Lower leg skin (tissue), 4 donors: ENCODE measurements at regions not wholly inside any gene's neighbourhood (a gene's known extent, or its start where the extent isn't known, plus 50 kb on each side); places are given as distances from the start of the nearest gene placed in this dataset.

Experiments
- DNase-seq, 2 donors: peaks; one replicate each; pipeline ENCODE4 v3.0.0-alpha.2; 2019; ENCODE audit warnings: low spot score in 2 of 2
- H3K4me3 ChIP-seq: fragments of 200-600 bp; sonication (generic); 2 replicates; pipeline ENCODE4 v1.5.1; 2017; ENCODE audit warnings: mild to moderate bottlenecking, low read depth; ENCODE audit not compliant: poor library complexity, severe bottlenecking
- POLR2A ChIP-seq, 2 donors: fragments of 450-650 bp; IDR thresholded peaks; one replicate each; pipeline ENCODE4 v1.6.1; 2016 to 2017; ENCODE audit warnings: antibody characterized with exemption in 2 of 2, mild to moderate bottlenecking in 1 of 2, moderate library complexity in 1 of 2
- WGBS, 2 donors: methylation state at CpG; one replicate each; pipeline ENCODE4 v1.1.5; 2018; 5-methylcytosine and 5-hydroxymethylcytosine counted together
- intact Hi-C: fragments of 100-400 bp; cut with DNase I; formaldehyde crosslinking; loops from one replicate; pipeline ENCODE4 v1.15.0; 2023; ENCODE audit warnings: low total_unique reads
- TF ChIP-seq, protein P1 (sequence below), 3 donors: fragments of 450-650 bp; IDR thresholded peaks; one replicate each; pipeline ENCODE4 v1.5.1; 2016; ENCODE audit warnings: antibody characterized with exemption in 3 of 3, mild to moderate bottlenecking in 3 of 3, moderate library complexity in 2 of 3

DNA sequence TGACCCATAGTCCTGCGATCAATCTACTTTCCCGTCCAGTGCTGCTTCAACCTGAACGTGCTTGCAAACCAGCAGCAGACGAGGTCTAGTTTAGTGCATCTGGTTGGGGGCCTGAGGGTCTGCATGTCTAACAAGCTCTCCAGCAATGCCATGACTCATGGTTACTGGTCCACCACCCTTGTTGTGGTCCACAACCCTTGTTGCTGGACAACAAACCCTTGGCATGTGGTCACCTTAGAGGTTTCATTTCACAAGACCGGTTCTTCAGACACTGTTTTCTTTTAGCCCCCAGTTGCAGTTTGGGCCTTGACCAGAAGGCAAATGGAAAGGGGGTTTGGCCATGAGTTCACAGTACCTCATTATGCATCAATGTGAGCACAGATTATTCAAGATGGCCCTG is 424.8 kb downstream of the QKI start:
- TF ChIP-seq, protein P1, sequence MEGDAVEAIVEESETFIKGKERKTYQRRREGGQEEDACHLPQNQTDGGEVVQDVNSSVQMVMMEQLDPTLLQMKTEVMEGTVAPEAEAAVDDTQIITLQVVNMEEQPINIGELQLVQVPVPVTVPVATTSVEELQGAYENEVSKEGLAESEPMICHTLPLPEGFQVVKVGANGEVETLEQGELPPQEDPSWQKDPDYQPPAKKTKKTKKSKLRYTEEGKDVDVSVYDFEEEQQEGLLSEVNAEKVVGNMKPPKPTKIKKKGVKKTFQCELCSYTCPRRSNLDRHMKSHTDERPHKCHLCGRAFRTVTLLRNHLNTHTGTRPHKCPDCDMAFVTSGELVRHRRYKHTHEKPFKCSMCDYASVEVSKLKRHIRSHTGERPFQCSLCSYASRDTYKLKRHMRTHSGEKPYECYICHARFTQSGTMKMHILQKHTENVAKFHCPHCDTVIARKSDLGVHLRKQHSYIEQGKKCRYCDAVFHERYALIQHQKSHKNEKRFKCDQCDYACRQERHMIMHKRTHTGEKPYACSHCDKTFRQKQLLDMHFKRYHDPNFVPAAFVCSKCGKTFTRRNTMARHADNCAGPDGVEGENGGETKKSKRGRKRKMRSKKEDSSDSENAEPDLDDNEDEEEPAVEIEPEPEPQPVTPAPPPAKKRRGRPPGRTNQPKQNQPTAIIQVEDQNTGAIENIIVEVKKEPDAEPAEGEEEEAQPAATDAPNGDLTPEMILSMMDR (IDR thresholded peaks at IDR 0.05), result no peak
- TF ChIP-seq POLR2A (IDR thresholded peaks at IDR 0.05), result no peak
- 93 to 96% methylated on average over 5 of the region's 5 CpGs for WGBS, 2 donors
- no peak overlapping the region for H3K4me3 ChIP-seq
- intact Hi-C loops, result no loop called here
- DNase-seq, result no peak

DNA sequence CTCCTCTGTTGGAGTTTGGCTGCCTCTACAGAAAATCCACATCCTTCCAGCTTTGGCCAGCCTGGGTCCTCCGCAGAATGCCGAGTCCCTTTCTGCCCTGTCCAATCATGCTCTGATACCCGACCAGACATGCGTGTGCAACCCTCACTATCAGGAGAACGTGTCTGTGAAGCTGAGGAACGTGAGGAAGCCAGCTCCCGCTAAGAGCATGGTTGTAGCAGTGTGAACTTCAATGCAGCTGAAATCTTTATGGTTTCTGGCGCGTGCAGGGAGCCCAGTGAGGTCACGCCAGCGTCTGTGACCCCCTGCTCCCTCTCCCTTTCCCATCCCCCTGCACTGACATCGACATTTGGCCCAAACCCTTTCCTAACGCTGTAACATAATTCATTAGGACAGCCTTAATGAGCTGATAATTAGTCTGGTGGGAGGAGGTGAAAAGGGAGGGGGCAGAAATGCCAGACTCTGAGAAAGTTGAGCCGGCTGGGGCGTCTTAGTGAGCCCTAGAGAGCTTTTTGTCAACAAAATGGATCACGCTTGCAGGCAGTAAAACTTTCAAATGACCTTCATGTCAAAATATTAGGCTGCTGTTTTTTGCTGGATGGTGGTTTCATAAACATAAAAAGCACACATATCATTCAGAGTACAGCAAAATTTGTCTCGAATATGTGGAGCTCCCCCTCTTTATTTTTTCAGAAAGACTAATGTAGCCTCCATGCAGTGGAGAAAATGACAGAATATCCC is 423.3 kb downstream of the QKI start:
- intact Hi-C loops, result no loop called here
- H3K4me3 ChIP-seq, result no peak overlapping the region
- no peak for TF ChIP-seq POLR2A (IDR thresholded peaks at IDR 0.05)
- TF ChIP-seq, protein P1 (IDR thresholded peaks at IDR 0.05), result no peak
- 7 to 9% methylated on average over 15 to 17 of the region's 17 CpGs for WGBS, 2 donors
- DNase-seq, result no peak

DNA sequence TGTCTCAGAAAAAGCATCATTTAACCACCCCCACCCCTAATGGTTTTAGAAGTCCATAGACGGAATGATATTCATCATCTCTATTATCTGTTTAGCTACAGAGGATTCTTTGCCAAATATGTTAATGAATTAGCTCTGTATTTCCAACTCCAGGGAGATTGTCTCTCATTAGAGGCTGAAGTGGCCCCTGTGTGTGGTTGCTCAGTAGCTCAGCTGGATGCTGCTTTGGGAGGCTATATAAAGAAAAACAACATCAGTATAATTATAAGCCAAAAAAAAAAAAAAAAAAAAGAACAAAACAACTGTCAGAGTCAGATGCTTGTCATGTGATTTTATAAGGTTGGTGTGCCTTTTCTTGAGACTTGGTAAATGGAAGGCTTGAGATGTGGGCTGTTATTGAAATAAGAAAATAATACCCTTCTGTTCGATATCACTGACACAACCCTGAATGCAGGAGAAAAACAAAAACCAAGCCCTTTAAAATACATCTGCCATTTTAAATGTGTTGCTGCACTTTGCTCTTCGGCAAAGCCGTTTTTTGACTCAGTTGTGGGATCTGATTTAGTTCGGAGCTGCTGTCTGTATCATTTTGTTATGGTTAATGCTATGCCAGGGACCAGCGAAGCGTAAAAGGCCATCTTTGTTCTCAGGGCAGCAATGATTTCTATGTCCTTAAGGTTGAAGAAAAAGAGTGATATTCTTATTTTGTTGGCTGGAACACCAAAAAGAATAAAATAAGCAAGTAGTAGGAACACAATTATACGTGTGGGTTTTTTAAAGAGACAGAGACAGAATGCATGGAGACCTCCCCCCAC is 422.6 kb downstream of the QKI start:
- intact Hi-C loops, result no loop called here
- no peak for DNase-seq
- H3K4me3 ChIP-seq, result no peak overlapping the region
- no peak for TF ChIP-seq POLR2A (IDR thresholded peaks at IDR 0.05)
- TF ChIP-seq, protein P1 (IDR thresholded peaks at IDR 0.05), result no peak
- 67% methylated on average over 8 of the region's 8 CpGs for WGBS, 2 donors

DNA sequence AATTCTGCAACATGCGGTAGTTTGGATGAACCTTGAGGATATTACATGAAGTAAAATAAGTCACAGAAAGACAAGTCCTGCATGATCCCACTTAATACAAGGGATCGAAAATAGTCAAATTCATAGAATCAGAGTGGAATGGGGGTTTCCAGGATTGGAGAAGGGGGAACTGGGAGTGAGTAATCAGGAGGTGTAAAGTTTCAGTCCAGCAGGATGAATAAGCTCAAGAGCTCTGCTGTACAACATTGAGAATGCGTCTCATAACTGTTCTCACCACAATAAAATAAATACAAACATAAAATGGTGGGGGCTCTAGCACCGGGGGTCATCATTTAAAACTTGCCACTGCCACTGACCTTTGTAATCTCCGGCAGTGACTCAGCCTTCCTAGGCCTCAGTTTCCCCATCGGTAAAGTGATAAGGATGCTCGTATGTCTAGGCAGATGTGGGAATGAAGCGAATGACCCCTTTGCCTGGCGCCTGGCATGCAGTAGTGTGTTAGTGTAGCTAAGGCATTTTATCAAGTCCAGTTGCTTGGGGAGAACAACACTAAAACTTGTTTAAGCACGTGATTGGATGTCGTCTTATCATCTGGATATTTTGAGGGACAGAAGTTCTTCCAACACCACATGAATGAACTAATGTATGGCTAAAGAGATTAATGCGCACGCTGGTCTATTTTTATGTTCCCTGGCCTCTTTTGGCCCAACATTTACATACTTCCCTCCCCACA is 421.1 kb downstream of the QKI start:
- H3K4me3 ChIP-seq, result no peak overlapping the region
- peak in 1 of 2 donors; percentile 36 for DNase-seq
- intact Hi-C loops, result no loop called here
- TF ChIP-seq, protein P1 (IDR thresholded peaks at IDR 0.05), result no peak
- TF ChIP-seq POLR2A (IDR thresholded peaks at IDR 0.05), result no peak
- WGBS, 2 donors, result 90 to 91% methylated on average over 13 of the region's 13 CpGs

DNA sequence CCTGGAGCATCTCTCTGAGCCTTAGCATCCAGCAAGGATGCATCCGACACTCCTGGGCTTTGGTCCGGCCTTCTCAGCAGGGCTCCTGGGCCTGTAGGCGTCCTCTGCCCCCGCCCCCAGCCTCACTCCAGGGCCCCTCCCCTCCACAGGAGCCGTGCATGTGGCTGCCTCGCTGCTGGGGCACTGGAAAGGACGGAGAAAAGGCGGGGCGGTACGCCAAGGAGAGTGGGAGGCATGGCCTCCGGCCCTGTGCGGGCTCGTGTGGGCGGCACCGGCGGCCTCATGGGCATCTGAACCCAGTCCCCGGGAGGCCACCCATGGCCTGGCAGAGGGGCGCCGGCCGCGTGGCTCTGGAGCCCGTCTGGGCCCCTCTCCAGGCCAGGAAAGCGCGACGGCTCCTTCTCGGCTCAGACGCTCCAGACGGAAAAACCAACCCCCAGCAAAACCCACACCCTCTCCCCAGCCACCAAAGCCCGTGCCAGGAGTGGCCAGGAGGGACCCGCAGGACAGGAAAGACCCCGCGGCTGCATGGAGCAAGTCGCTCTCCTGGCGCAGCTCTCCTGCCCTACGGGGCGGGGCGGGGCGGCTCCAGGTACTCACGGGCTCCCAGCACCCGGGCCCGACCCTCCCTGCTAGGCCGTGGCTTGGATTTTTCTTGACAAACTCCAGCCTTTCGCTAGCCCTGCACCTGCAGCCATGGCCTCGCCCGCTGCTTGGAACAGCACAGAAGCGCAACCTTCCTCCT is 419.9 kb downstream of the QKI start:
- intact Hi-C loops, result no loop called here
- no peak overlapping the region for H3K4me3 ChIP-seq
- no peak for TF ChIP-seq POLR2A (IDR thresholded peaks at IDR 0.05)
- TF ChIP-seq, protein P1 (IDR thresholded peaks at IDR 0.05), result no peak
- WGBS, 2 donors, result 83 to 93% methylated on average over 35 to 45 of the region's 46 CpGs
- DNase-seq, result peak in 1 of 2 donors; percentile 82
